HEK293 (cell line): ENCODE measurements at regions not wholly inside any gene's neighbourhood (a gene's known extent, or its start where the extent isn't known, plus 50 kb on each side); places are given as distances from the start of the nearest gene placed in this dataset.

Source experiments
- CTCF ChIA-PET: fragments of 350-600 bp; formaldehyde crosslinking; extraction: SDS; loops from one replicate; lab custom pipeline; 2021; ENCODE audit warnings: antibody characterized with exemption; lab: Yijun Ruan, JAX
- POLR2A ChIA-PET: fragments of 300-600 bp; formaldehyde crosslinking; extraction: SDS; loops from one replicate; lab custom pipeline; 2020; ENCODE audit warnings: antibody characterized with exemption, inconsistent platforms; lab: Yijun Ruan, JAX
- H3K27ac ChIP-seq: fragments of 200-500 bp; sonication (Bioruptor generic); 2 replicates; pipeline ENCODE4 v1.5.1; 2014; ENCODE audit warnings: low read depth, low read length, control low read depth, inconsistent platforms; ENCODE audit errors: extremely low read depth
- H3K36me3 ChIP-seq, 2 experiments: fragments of 200-500 bp in 1 of 2; sonication (Bioruptor generic) in 1 of 2; 1 replicate in 1 of 2; 2 replicates in 1 of 2; pipeline ENCODE4 v1.5.1; 2014 to 2017; ENCODE audit warnings: inconsistent platforms in 2 of 2, low read length in 2 of 2; ENCODE audit not compliant: control insufficient read depth in 2 of 2, insufficient read depth in 1 of 2
- H3K4me1 ChIP-seq: fragments of 200-500 bp; sonication (Bioruptor generic); 2 replicates; pipeline ENCODE4 v1.5.1; 2014; ENCODE audit warnings: mild to moderate bottlenecking, low read length, inconsistent platforms; ENCODE audit not compliant: control insufficient read depth, insufficient read depth
- H3K4me3 ChIP-seq: 2 replicates; pipeline ENCODE4 v1.5.1; 2011; ENCODE audit warnings: low read depth, mild to moderate bottlenecking, control low read depth, low read length, moderate library complexity
- H3K9me3 ChIP-seq: fragments of 200-500 bp; sonication (Bioruptor generic); 2 replicates; pipeline ENCODE4 v1.5.1; 2014; ENCODE audit warnings: low read depth, low read length, inconsistent platforms; ENCODE audit not compliant: control insufficient read depth, insufficient read depth
- GLIS1 ChIP-seq: fragments of 450-650 bp; formaldehyde crosslinking; IDR thresholded peaks from 2 replicates; pipeline ENCODE4 v1.5.1; 2016; ENCODE audit warnings: missing biosample characterization, missing genetic modification characterization
- PRDM1 ChIP-seq: fragments of 450-650 bp; formaldehyde crosslinking; IDR thresholded peaks from 2 replicates; pipeline ENCODE4; 2016; ENCODE audit warnings: missing biosample characterization, missing genetic modification characterization
- WT1 ChIP-seq: fragments of 450-650 bp; formaldehyde crosslinking; IDR thresholded peaks from 2 replicates; pipeline ENCODE4 v1.5.1; 2016; ENCODE audit warnings: missing biosample characterization, missing genetic modification characterization
- ZFP41 ChIP-seq: fragments of 450-650 bp; formaldehyde crosslinking; IDR thresholded peaks from 2 replicates; pipeline ENCODE4 v1.5.1; 2016; ENCODE audit warnings: missing biosample characterization, missing genetic modification characterization, borderline replicate concordance
- ZNF155 ChIP-seq: fragments of 450-650 bp; formaldehyde crosslinking; IDR thresholded peaks from 2 replicates; pipeline ENCODE4 v1.5.1; 2016; ENCODE audit warnings: missing biosample characterization, missing genetic modification characterization
- ZNF274 ChIP-seq, 2 experiments: fragments of 200-500 bp in 1 of 2; fragments of 450-650 bp in 1 of 2; sonication (Bioruptor generic) in 1 of 2; formaldehyde crosslinking in 1 of 2; IDR thresholded peaks; 2 replicates each; pipeline versions ENCODE4 v1.5.1 to v1.6.1; 2014 to 2016; ENCODE audit warnings: borderline replicate concordance in 1 of 2, inconsistent platforms in 1 of 2, low read length in 1 of 2, missing biosample characterization in 1 of 2, missing genetic modification characterization in 1 of 2
- ZNF341 ChIP-seq: fragments of 450-650 bp; formaldehyde crosslinking; IDR thresholded peaks from 2 replicates; pipeline ENCODE4; 2016; ENCODE audit warnings: low read depth, missing biosample characterization, missing genetic modification characterization
- ZNF354C ChIP-seq: fragments of 450-650 bp; formaldehyde crosslinking; IDR thresholded peaks from 2 replicates; pipeline ENCODE4 v1.5.1; 2016; ENCODE audit warnings: missing biosample characterization, missing genetic modification characterization, low read depth, borderline replicate concordance
- ZNF394 ChIP-seq: fragments of 450-650 bp; formaldehyde crosslinking; IDR thresholded peaks from 2 replicates; pipeline ENCODE4 v1.5.1; 2016; ENCODE audit warnings: missing biosample characterization, missing genetic modification characterization, mild to moderate bottlenecking, moderate library complexity, borderline replicate concordance
- ZNF600 ChIP-seq: fragments of 450-650 bp; formaldehyde crosslinking; IDR thresholded peaks from 2 replicates; pipeline ENCODE4 v1.5.1; 2016; ENCODE audit warnings: missing biosample characterization, missing genetic modification characterization
- ZNF624 ChIP-seq: fragments of 450-650 bp; formaldehyde crosslinking; IDR thresholded peaks from 2 replicates; pipeline ENCODE4 v1.5.1; 2017; ENCODE audit warnings: missing biosample characterization, missing genetic modification characterization
- ZNF707 ChIP-seq: fragments of 450-650 bp; formaldehyde crosslinking; IDR thresholded peaks from 2 replicates; pipeline ENCODE4 v1.5.1; 2016; ENCODE audit warnings: missing biosample characterization, missing genetic modification characterization
- ZNF776 ChIP-seq: fragments of 450-650 bp; formaldehyde crosslinking; IDR thresholded peaks from 2 replicates; pipeline ENCODE4 v1.5.0; 2017; ENCODE audit warnings: missing biosample characterization, missing genetic modification characterization, borderline replicate concordance
- ZNF792 ChIP-seq: fragments of 450-650 bp; formaldehyde crosslinking; IDR thresholded peaks from 2 replicates; pipeline ENCODE4 v1.5.1; 2016; ENCODE audit warnings: missing biosample characterization, missing genetic modification characterization
- TF ChIP-seq, protein P1 (sequence below): fragments of 450-650 bp; formaldehyde crosslinking; conservative IDR thresholded peaks from 2 replicates; pipeline ENCODE4 v1.5.1; 2016; ENCODE audit warnings: low read depth, missing biosample characterization, missing genetic modification characterization
- TF ChIP-seq, protein P2 (sequence below): fragments of 450-650 bp; formaldehyde crosslinking; IDR thresholded peaks from 2 replicates; pipeline ENCODE4 v1.5.1; 2016; ENCODE audit warnings: missing biosample characterization, missing genetic modification characterization
- TF ChIP-seq, protein P3 (sequence below): fragments of 450-650 bp; formaldehyde crosslinking; IDR thresholded peaks from 2 replicates; pipeline ENCODE4 v1.5.1; 2017; ENCODE audit warnings: missing biosample characterization, missing genetic modification characterization

DNA sequence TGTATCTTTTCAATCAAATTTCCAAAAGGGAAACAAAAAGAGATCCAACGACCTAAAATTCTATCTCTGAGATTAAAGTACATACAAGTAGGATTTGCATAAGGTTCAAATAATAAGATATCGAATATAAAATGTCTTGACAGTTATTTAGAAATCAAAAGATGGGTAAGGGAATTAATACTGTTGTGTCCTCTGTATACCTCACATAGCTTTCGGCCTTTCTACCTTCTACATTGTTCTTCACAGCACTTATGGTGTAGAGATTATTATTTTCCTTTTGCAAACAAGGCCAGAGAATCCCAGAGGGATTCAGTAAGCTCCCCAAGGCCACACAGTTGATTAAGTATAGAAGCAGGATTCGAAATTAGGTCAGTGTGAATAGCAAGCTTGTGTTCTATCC lies 403.6 kb downstream of the SPRY2 start (continued):
- TF ChIP-seq, protein P1, sequence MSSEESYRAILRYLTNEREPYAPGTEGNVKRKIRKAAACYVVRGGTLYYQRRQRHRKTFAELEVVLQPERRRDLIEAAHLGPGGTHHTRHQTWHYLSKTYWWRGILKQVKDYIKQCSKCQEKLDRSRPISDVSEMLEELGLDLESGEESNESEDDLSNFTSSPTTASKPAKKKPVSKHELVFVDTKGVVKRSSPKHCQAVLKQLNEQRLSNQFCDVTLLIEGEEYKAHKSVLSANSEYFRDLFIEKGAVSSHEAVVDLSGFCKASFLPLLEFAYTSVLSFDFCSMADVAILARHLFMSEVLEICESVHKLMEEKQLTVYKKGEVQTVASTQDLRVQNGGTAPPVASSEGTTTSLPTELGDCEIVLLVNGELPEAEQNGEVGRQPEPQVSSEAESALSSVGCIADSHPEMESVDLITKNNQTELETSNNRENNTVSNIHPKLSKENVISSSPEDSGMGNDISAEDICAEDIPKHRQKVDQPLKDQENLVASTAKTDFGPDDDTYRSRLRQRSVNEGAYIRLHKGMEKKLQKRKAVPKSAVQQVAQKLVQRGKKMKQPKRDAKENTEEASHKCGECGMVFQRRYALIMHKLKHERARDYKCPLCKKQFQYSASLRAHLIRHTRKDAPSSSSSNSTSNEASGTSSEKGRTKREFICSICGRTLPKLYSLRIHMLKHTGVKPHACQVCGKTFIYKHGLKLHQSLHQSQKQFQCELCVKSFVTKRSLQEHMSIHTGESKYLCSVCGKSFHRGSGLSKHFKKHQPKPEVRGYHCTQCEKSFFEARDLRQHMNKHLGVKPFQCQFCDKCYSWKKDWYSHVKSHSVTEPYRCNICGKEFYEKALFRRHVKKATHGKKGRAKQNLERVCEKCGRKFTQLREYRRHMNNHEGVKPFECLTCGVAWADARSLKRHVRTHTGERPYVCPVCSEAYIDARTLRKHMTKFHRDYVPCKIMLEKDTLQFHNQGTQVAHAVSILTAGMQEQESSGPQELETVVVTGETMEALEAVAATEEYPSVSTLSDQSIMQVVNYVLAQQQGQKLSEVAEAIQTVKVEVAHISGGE (tag by site-specific recombination): no peak

DNA sequence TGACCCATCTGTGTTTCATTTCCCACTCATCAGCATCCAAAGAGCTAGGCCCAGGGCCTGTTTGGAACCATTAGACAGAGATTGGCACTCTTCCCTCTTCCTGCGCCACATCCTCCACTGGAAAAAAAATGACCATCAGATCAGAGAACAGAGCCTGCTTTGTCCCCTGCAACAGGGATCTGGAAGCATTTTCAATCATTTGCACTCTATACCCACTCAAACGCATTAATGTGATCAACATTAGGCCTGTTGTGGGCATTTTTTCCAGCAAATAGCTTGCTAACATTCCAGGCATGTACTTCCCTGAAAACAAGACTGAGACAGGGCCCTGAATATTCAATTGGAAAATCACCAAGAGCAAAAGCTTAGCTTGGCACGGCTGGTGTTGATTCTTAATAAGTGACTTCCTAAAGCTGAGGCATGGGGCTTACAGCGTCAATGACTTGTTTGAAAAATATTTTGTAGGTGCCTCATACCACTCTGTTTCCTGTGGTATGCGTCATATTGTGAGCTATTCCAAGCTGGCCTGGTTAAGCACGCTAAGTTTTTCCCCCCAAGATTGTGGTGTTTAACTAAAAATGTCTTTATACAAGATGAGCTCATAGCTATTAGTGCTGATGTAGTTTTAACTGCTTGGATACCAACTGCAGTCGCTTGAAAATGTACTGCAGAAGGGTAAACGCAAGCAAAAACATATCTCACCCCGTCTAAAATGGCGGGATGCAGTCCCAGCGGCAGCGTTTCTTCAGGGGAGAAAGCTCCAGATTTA lies 404.4 kb downstream of the SPRY2 start:
- Histone ChIP-seq H3K27ac (no peak overlapping the region), H3K4me3 (no peak overlapping the region), H3K9me3 (no peaks in the 10 kb centered on the region), H3K4me1 (no peaks in the 10 kb centered on the region), H3K36me3 (no peaks in the 10 kb centered on the region)
- TF ChIP-seq ZFP41 (tag by site-specific recombination): no peak
- no peak for TF ChIP-seq ZNF274 (IDR thresholded peaks at IDR 0.05; ENCODE audit: low read length)
- no peak for TF ChIP-seq ZNF274 (tag by site-specific recombination; IDR thresholded peaks at IDR 0.05; ENCODE audit: borderline replicate concordance)
- no peak for TF ChIP-seq GLIS1 (tag by site-specific recombination)
- no peak for TF ChIP-seq ZNF155 (tag by site-specific recombination)
- TF ChIP-seq ZNF341 (tag by site-specific recombination): no peak
- no peak for TF ChIP-seq ZNF624 (tag by site-specific recombination)
- TF ChIP-seq ZNF600 (tag by site-specific recombination): no peak
- no peak for TF ChIP-seq WT1
- TF ChIP-seq, protein P2, sequence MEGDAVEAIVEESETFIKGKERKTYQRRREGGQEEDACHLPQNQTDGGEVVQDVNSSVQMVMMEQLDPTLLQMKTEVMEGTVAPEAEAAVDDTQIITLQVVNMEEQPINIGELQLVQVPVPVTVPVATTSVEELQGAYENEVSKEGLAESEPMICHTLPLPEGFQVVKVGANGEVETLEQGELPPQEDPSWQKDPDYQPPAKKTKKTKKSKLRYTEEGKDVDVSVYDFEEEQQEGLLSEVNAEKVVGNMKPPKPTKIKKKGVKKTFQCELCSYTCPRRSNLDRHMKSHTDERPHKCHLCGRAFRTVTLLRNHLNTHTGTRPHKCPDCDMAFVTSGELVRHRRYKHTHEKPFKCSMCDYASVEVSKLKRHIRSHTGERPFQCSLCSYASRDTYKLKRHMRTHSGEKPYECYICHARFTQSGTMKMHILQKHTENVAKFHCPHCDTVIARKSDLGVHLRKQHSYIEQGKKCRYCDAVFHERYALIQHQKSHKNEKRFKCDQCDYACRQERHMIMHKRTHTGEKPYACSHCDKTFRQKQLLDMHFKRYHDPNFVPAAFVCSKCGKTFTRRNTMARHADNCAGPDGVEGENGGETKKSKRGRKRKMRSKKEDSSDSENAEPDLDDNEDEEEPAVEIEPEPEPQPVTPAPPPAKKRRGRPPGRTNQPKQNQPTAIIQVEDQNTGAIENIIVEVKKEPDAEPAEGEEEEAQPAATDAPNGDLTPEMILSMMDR: no peak
- no peak for TF ChIP-seq ZNF792
- no peak for TF ChIP-seq ZNF707
- ChIA-PET CTCF (interaction anchor here (0.8 kb wide), 1 partner anchor 36 kb away, joined by 3 read pairs; no protein-coding TSS in a partner anchor), POLR2A (interaction anchor here (1.8 kb wide), 1 partner anchor 405 kb away, joined by 6 read pairs; the partner anchor contains the start of gene SPRY2)

DNA sequence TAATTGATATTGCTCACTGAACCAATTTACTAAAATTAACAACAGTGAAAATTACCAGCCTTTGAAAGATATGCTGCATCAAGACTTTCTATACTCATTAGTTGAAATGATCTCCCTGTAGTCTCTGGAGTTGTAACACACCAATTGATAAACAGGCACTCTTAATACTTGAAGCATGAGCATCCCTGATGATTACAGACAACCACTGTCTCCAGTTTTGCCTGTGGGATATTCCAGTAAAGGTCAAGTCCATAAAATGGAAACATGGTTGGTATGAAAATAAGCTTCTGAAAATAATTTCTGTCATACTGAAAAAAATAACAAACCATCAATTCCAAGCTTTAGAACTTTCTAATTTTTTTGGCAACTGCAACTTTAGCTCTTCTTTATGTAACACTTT lies 405.8 kb downstream of the SPRY2 start:
- H3K27ac ChIP-seq: no peak overlapping the region
- CTCF ChIA-PET: no interaction called here

More for the DNA sequence above, 405.8 kb downstream of the SPRY2 start:
- H3K36me3 ChIP-seq: no peaks in the 10 kb centered on the region
- H3K4me3 ChIP-seq: no peak overlapping the region
- POLR2A ChIA-PET: no interaction called here
- H3K9me3 ChIP-seq: no peaks in the 10 kb centered on the region
- TF ChIP-seq PRDM1 (tag by site-specific recombination): no peak
- TF ChIP-seq, protein P3, sequence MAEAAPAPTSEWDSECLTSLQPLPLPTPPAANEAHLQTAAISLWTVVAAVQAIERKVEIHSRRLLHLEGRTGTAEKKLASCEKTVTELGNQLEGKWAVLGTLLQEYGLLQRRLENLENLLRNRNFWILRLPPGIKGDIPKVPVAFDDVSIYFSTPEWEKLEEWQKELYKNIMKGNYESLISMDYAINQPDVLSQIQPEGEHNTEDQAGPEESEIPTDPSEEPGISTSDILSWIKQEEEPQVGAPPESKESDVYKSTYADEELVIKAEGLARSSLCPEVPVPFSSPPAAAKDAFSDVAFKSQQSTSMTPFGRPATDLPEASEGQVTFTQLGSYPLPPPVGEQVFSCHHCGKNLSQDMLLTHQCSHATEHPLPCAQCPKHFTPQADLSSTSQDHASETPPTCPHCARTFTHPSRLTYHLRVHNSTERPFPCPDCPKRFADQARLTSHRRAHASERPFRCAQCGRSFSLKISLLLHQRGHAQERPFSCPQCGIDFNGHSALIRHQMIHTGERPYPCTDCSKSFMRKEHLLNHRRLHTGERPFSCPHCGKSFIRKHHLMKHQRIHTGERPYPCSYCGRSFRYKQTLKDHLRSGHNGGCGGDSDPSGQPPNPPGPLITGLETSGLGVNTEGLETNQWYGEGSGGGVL: no peak
- no peak for TF ChIP-seq ZNF394 (tag by site-specific recombination)
- no peak for TF ChIP-seq ZNF776 (tag by site-specific recombination)
- TF ChIP-seq ZNF354C (tag by site-specific recombination): no peak
- TF ChIP-seq, all 188 proteins: peak for 0
- H3K4me1 ChIP-seq: no peaks in the 10 kb centered on the region
